Erythroblast (primary cell): ENCODE measurements at regions not wholly inside any gene's neighbourhood (a gene's known extent, or its start where the extent isn't known, plus 50 kb on each side); places are given as distances from the start of the nearest gene placed in this dataset.

Experiments used
- DNase-seq, 2 experiments: peaks; one replicate each; lab custom pipeline; 2025; lab: John Stamatoyannopoulos, UW
- GATA1 ChIP-seq: IDR thresholded peaks from 2 replicates; pipeline ENCODE4 v1.6.1; 2011; ENCODE audit warnings: low read depth, mild to moderate bottlenecking, control low read depth, low read length, moderate library complexity
- POLR2A ChIP-seq: IDR thresholded peaks from 2 replicates; pipeline ENCODE4 v1.6.1; 2011; ENCODE audit warnings: mild to moderate bottlenecking, low read length

DNA sequence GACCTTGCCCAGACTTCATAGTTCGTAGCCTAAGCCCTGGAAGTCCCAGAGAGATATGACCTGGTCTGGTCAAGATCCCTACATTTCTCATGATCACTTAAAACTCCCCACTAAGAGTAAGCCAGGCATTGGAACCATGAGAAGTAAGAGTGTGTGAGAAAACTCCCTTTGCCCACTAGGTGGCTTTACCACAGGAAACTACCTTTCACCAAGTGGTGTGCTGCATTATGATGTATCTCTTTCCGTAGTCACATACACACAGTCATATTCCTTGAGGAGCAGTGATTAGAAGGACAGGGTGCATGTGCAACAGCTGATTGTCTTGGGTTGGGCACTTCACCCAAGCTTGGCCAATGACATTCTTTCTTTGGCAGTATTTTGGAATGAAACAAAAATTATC is 639.3 kb downstream of the KCNJ2 start:
- no peak for DNase-seq
- TF ChIP-seq POLR2A = no peak
- TF ChIP-seq GATA1 = no peak

DNA sequence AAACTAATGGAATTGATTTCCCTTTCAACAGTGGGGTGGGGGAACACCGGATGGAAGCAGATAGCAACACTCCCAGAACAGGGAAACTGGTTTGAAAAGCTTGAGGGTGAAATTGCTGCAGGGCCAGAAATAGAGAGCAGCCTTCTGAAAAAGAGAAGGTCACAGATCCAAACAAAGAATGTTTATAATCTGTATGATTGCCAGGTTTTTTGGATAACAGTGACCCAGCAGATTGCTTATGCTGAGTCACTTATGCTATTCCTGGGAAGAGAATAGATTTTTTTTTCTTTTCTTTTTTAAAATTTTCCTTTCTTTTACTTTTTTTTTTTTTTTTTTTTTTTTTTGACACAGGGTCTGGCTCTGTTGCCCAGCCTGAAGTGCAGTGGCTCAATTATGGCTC is 641.3 kb downstream of the KCNJ2 start:
- DNase-seq = no peak
- no peak for TF ChIP-seq POLR2A
- no peak for TF ChIP-seq GATA1

DNA sequence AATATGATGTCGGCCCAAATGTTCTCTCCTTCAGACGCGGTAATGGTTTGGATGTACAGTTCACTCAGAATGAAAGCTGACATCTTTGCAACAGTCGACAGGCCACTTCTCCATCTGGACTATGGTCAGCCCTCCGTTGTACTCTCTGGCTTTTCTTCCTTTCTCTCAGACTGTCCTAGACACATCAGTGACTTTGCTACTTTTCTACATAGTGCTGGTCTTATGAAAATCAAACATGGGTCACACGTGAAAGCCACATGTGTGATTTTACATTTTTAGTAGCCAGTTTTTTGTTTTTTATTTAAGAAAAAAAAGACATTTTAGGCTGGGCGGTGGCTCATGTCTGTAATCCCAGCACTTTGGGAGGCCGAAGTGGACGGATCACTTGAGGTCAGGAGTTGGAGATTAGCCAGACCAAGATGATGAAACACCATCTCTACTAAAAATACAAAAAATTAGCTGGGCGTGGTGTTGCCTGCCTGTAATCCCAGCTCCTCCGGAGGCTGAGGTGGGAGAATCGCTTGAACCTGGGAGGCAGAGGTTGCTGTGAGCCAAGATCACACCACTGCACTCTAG is 644.1 kb downstream of the KCNJ2 start:
- no peak for DNase-seq
- TF ChIP-seq POLR2A (no peak), GATA1 (no peak)

DNA sequence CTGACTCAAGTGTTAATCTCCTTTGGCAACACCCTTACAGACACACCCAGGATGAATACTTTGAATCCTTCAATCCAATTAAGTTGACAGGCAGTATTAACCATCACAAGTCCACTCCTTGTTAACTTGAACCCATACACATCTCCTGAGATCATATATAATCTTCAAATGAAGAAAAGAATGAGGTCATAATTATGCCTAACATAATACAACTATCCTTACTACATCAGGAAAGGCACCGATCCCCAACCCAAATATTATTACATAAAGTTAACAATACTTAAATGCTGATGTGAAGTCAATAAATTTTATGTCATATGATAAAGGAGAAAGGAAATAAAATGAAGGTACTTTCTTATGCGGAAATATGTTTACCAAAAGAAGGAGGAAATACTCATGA is 649.9 kb downstream of the KCNJ2 start:
- TF ChIP-seq POLR2A (no peak), GATA1 (no peak)
- no peak for DNase-seq

DNA sequence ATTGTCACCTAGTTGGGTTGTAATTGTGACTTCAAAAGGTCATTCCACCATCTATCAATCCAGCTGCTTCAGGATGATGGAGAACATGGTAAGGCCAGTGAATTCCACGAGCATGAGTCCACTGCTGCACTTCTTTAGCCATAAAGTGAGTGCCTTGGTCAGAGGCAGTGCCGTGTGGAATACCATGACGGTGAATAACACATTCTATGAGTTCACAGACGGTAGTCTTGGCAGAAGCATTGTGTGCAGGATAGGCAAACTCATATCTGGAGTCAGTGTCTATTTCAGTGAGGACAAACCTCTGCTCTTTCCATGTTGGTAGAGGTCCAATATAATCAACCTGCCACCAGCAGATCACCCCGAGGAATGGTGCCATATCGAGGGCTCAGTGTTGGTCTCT is 650.9 kb downstream of the KCNJ2 start:
- no peak for TF ChIP-seq POLR2A
- TF ChIP-seq GATA1 = no peak
- DNase-seq = no peak

DNA sequence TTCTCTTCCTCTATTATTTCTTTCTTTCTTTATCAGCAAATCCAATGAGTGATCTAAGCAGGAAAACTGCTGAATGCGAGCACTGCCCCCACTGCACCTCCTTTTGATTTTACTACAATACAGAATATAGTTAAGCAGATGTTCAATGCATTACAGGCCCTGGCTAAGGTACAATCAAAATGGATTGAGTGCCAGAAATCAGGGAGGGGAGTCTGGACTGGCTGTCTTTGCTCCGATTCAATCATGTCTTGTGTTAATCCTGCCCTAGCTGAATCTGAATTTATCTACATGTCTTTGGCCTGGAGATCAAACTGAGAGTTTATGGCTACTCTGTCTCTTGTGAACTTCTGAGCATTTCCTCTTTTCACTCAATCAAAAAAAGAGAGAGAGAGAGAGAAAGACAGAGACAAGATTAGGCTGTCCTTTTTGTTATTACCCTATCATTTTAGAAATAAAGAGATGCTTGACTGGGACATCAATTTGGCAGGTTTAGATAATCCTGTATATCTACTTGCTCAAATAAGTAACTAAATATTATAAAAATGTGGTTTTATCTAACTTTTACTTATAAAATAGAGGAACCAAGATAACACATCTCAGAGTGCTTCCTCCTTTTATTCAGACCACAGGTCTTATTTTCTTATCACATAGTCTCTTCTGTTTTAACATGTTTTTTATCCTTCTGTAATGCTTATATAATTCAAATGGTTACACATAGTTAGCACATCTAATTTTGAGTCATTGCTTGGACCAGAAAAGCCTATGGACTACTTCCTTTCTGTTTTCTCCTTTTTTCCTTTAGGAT is 656.2 kb downstream of the KCNJ2 start:
- no peak for DNase-seq
- TF ChIP-seq POLR2A (no peak), GATA1 (no peak)

DNA sequence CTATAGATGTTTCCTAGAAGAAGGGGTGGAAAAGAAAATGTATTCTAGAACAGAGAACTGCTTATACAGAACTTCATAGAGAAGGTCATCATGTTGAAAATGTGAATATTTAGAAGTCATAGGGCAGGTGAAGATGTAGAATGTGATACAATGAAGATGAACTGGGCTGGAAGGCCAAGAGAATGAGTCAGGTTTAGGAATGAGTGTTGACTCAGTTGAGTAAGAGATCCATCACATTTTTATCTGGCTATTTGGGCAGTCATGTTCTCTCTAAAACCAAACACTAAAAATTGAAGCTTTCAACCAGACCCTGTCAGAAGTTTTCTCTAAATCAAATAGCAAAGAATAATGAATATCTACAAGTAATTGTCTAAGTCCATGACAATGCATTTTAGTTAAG is 660.5 kb downstream of the KCNJ2 start:
- TF ChIP-seq POLR2A (no peak), GATA1 (no peak)
- no peak for DNase-seq

DNA sequence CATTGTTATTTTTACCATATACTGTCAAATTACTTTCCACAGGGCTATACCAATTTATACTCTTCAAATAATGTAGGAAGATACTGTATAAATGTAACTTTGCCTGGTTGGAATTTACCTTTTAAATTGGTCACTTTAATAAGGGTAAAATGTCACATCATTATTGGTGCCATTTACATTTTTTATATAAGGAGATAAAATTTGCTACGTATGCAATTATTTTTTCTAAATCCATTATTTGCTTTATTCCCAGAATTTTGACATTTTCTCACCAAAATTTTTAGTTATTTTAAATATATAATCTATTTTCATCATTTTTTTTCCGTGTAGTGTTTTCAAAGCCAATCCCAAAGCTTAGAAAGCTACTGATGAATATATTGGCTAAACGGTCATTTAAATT is 664.7 kb downstream of the KCNJ2 start:
- DNase-seq = no peak
- TF ChIP-seq GATA1 (no peak), POLR2A (no peak)

DNA sequence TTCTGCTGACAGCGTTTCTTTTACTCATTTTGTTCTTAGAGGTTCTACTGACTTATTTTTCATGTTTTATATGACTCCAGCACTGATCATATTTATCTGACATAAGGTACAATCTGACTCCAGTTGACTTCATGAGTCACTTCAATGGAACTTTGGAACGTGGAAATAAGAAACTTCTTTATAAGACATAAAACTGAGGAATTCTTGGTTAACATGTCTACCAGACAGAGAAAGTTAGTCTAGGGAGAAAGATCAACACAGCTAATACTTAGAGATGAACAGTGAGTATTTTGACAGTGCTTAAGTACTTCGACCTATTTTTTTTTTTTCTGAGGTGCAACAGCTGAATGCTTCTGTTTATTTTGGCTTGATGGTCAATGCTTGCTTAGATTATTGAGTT is 679.5 kb downstream of the KCNJ2 start:
- no peak for TF ChIP-seq GATA1
- TF ChIP-seq POLR2A = no peak
- DNase-seq = no peak

DNA sequence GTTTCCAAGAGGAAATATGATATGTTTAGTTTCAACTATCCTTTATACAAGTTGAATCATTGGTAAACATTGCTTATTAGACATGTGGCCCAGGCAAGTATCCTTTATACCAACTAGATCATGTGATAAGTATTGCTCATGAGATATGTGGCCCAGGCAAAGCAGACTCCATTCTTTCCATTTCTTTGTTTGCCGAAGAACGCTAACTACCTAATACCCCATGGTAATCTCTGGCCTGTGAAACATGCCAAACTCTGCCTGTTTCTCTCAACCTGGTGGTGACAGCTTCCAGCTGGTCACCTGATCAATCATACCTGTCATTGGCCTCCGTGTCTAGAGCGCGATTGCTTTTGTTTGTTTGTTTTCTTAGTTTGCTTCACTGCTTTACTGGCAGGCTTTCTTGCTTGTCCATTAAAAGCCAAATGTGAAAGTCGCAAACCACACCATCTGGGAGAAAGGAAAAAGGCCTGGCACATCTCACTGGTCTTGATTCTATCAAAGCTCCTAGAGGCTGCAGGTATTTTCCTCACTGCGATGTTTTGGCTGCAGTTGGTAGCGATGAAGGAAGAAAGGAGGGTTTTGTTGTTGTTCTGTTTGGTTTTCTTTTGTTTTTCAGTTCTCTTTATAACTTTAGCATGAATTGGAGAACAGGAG is 686.2 kb downstream of the KCNJ2 start:
- DNase-seq = no peak
- no peak for TF ChIP-seq POLR2A
- TF ChIP-seq GATA1 = no peak

DNA sequence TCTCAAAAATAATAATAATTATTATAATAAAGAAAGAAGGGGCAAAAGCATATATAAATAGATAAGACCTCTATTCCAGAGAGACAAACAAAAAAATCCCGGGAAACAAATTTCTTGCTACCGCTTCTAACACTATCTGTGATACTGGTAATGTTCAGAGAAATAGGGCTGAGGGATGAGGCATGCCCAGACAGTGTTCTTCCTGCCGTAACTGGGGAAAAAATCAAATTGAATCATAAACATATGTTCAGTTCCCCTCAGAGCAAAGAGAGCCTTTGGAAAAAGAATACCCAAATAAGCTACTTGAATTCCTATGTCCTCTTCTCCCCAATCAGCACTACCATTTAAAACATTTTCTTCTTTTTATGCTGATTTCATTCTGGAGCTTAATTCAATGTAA is 688.0 kb downstream of the KCNJ2 start:
- TF ChIP-seq GATA1 (no peak), POLR2A (no peak)
- no peak for DNase-seq

DNA sequence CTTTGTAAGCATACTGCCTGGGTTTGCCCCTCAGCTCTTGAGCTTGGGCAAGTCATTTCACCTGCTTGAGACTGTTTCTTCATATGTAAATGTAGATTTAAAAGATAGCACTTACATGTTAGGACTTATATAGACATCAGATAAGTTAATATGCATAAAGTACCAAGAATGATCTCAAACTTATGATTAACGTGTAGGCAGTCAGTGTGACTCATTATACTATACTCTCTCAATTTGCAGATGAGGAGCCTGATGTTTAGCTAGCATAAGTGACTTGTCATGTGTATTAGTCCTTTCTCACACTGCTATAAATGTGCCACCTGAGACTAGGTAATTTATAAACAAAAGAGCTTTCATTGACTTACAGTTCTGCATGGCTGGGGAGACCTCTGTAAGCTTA is 690.5 kb downstream of the KCNJ2 start:
- DNase-seq = no peak
- TF ChIP-seq POLR2A (no peak), GATA1 (no peak)

DNA sequence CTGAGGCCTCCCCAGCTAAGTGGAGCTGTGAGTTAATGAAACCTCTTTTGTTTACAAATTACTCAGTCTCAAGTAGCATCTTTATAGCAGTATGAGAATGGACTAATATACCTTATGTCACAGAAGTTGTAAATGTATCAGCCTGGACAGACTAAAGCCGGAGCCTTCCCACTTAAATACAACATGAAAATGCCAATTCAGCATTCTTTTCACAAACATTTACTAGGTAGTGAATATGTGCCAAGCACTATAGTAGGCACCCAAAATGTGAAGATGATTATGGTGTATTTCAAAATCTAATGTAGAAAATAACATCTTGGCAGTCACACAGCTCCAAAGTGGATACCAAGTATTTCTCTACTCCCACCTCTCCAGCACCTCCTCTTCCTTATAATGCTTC is 693.0 kb downstream of the KCNJ2 start:
- TF ChIP-seq POLR2A (no peak), GATA1 (no peak)
- no peak for DNase-seq
